Liver (tissue), 8 donors: ENCODE measurements at regions not wholly inside any gene's neighbourhood (a gene's known extent, or its start where the extent isn't known, plus 50 kb on each side); places are given as distances from the start of the nearest gene placed in this dataset.

Experiments
- DNase-seq: peaks from one replicate; pipeline ENCODE4 v3.0.0-alpha.2; 2017; ENCODE audit warnings: low spot score
- H3K27ac ChIP-seq, 2 donors: one replicate each; pipeline ENCODE4 v1.7.0; 2013; ENCODE audit warnings: inconsistent platforms in 2 of 2, low read length in 2 of 2, control low read depth in 1 of 2, low read depth in 1 of 2, mild to moderate bottlenecking in 1 of 2
- H3K27me3 ChIP-seq, 4 donors: one replicate each; pipeline versions ENCODE4 v1.6.1 to v1.7.0; 2013; ENCODE audit warnings: low read length in 3 of 4, inconsistent platforms in 1 of 4, mild to moderate bottlenecking in 1 of 4, moderate library complexity in 1 of 4; ENCODE audit not compliant: control insufficient read depth in 4 of 4, insufficient read depth in 4 of 4
- H3K36me3 ChIP-seq, 4 donors: one replicate each; pipeline versions ENCODE4 v1.6.1 to v1.7.0; 2013; ENCODE audit warnings: low read length in 3 of 4, mild to moderate bottlenecking in 3 of 4, low read depth in 1 of 4, moderate library complexity in 1 of 4; ENCODE audit not compliant: control insufficient read depth in 4 of 4, insufficient read depth in 3 of 4
- H3K4me1 ChIP-seq, 4 donors: one replicate each; pipeline versions ENCODE4 v1.6.1 to v1.7.0; 2013; ENCODE audit warnings: low read length in 3 of 4, mild to moderate bottlenecking in 3 of 4, moderate library complexity in 1 of 4; ENCODE audit not compliant: control insufficient read depth in 4 of 4, insufficient read depth in 4 of 4
- H3K4me3 ChIP-seq, 3 donors: one replicate each; pipeline versions ENCODE4 v1.6.1 to v1.7.0; 2013; ENCODE audit warnings: low read length in 3 of 3, control low read depth in 1 of 3, low read depth in 1 of 3, mild to moderate bottlenecking in 1 of 3
- H3K9ac ChIP-seq, 2 donors: one replicate each; pipeline ENCODE4 v1.7.0; 2013; ENCODE audit warnings: low read length in 2 of 2, mild to moderate bottlenecking in 2 of 2, moderate library complexity in 2 of 2, control low read depth in 1 of 2, low read depth in 1 of 2
- H3K9me3 ChIP-seq, 4 donors: one replicate each; pipeline versions ENCODE4 v1.6.1 to v1.7.0; 2013; ENCODE audit warnings: low read length in 3 of 4; ENCODE audit not compliant: control insufficient read depth in 4 of 4
- ATF3 ChIP-seq: IDR thresholded peaks from 2 replicates; pipeline ENCODE4 v1.6.1; 2016; ENCODE audit warnings: antibody characterized with exemption
- CTCF ChIP-seq: fragments of 150-350 bp; IDR thresholded peaks from 2 replicates; pipeline ENCODE4 v1.5.1; 2017; ENCODE audit warnings: improper control_type of control experiment, low read depth, low read length; ENCODE audit not compliant: missing input control
- EGR1 ChIP-seq, 2 donors: IDR thresholded peaks; 2 replicates each; pipeline ENCODE4 v1.6.1; 2016 to 2018; ENCODE audit warnings: antibody characterized with exemption in 2 of 2, low read depth in 2 of 2
- FOXA1 ChIP-seq: IDR thresholded peaks from 2 replicates; pipeline ENCODE4 v1.6.1; 2016; ENCODE audit warnings: antibody characterized with exemption
- FOXA2 ChIP-seq: IDR thresholded peaks from 2 replicates; pipeline ENCODE4 v1.6.1; 2016; ENCODE audit warnings: antibody characterized with exemption
- GABPA ChIP-seq, 2 donors: IDR thresholded peaks in 1 of 2; conservative IDR thresholded peaks in 1 of 2; 2 replicates each; pipeline ENCODE4 v1.6.1; 2016; ENCODE audit warnings: antibody characterized with exemption in 2 of 2, mild to moderate bottlenecking in 1 of 2, moderate library complexity in 1 of 2
- HNF4A ChIP-seq, 2 donors: conservative IDR thresholded peaks; 2 replicates each; pipeline ENCODE4 v1.6.1; 2016; ENCODE audit warnings: antibody characterized with exemption in 2 of 2, mild to moderate bottlenecking in 2 of 2
- HNF4G ChIP-seq: IDR thresholded peaks from 2 replicates; pipeline ENCODE4 v1.6.1; 2016; ENCODE audit warnings: antibody characterized with exemption
- JUND ChIP-seq, 2 donors: IDR thresholded peaks; 2 replicates each; pipeline ENCODE4 v1.6.1; 2016; ENCODE audit warnings: antibody characterized with exemption in 2 of 2
- MAX ChIP-seq: IDR thresholded peaks from 2 replicates; pipeline ENCODE4 v1.6.1; 2016; ENCODE audit warnings: antibody characterized with exemption
- NR2F2 ChIP-seq: IDR thresholded peaks from 2 replicates; pipeline ENCODE4 v1.6.1; 2016; ENCODE audit warnings: antibody characterized with exemption
- RAD21 ChIP-seq, 2 donors: IDR thresholded peaks; 2 replicates each; pipeline ENCODE4 v1.6.1; 2016; ENCODE audit warnings: antibody characterized with exemption in 2 of 2, mild to moderate bottlenecking in 2 of 2
- REST ChIP-seq: IDR thresholded peaks from 2 replicates; pipeline ENCODE4 v1.6.1; 2016; ENCODE audit warnings: antibody characterized with exemption, mild to moderate bottlenecking
- RXRA ChIP-seq, 2 donors: IDR thresholded peaks; 2 replicates each; pipeline ENCODE4 v1.6.1; 2017 to 2018; ENCODE audit warnings: antibody characterized with exemption in 2 of 2, mild to moderate bottlenecking in 1 of 2
- SP1 ChIP-seq: IDR thresholded peaks from 2 replicates; pipeline ENCODE4 v1.6.1; 2018; ENCODE audit warnings: antibody characterized with exemption, mild to moderate bottlenecking
- TAF1 ChIP-seq: conservative IDR thresholded peaks from 2 replicates; pipeline ENCODE4 v1.6.1; 2016; ENCODE audit warnings: antibody characterized with exemption, mild to moderate bottlenecking
- YY1 ChIP-seq: IDR thresholded peaks from 2 replicates; pipeline ENCODE4 v1.6.1; 2016; ENCODE audit warnings: antibody characterized with exemption, mild to moderate bottlenecking
- ZBTB33 ChIP-seq: IDR thresholded peaks from 2 replicates; pipeline ENCODE4 v1.6.1; 2016; ENCODE audit warnings: antibody characterized with exemption
- WGBS: extraction: QIAGEN DNeasy Blood & Tissue Kit; methylation state at CpG from one replicate; pipeline ENCODE4 v1.1.7; 2013; 5-methylcytosine and 5-hydroxymethylcytosine counted together
- donor health status: healthy.
- donor health status: healthy.
- donor health status: healthy.
- donor health status: healthy.
- donor health status: healthy.

- 32% methylated on average over 3 of the region's 3 CpGs for WGBS
- H3K9ac ChIP-seq = no peak overlapping the region
- peak; percentile 38 for DNase-seq
Observed at GRCh38 chr18:56030060-56030459, 442.1 kb upstream of the TCF4 start.

More at GRCh38 chr18:56030060-56030459, 442.1 kb upstream of the TCF4 start:
- peak overlapping the region; percentile 76 to 78 for H3K27ac ChIP-seq
- H3K4me1 ChIP-seq = peaks cover 5 to 20% (median 16%) of the 10 kb centered on the region in 4 donors
- no peak for TF ChIP-seq GABPA (IDR thresholded peaks at IDR 0.05 in 1 of 2, conservative IDR thresholded peaks at IDR 0.05 in 1 of 2)
- no peak for TF ChIP-seq HNF4G
- peak; percentile 59 for TF ChIP-seq YY1
- peak; percentile 74 for TF ChIP-seq ATF3
- TF ChIP-seq HNF4A (conservative IDR thresholded peaks at IDR 0.05) = peak; percentile 78 to 84
- no peak for TF ChIP-seq CTCF
- TF ChIP-seq RXRA (IDR thresholded peaks at IDR 0.05) = peak; percentile 59 to 76
- TF ChIP-seq RAD21 (IDR thresholded peaks at IDR 0.05) = peak; percentile 34 to 41
- peak; percentile 16 for TF ChIP-seq REST
- TF ChIP-seq MAX = peak; percentile 49
- TF ChIP-seq FOXA1 = no peak
- peak; percentile 72 for TF ChIP-seq ZBTB33
- TF ChIP-seq TAF1 = peak; percentile 33
- peak; percentile 53 for TF ChIP-seq SP1
- peak; percentile 82 to 91 for TF ChIP-seq JUND (IDR thresholded peaks at IDR 0.05)
- TF ChIP-seq FOXA2 = peak; percentile 67
- peak; percentile 50 for TF ChIP-seq NR2F2
- no peak for TF ChIP-seq EGR1 (IDR thresholded peaks at IDR 0.05; ENCODE audit: low read depth in 2 of 2)
- H3K27me3 ChIP-seq = no peaks in the 10 kb centered on the region
- no peak overlapping the region for H3K4me3 ChIP-seq
- H3K36me3 ChIP-seq = no peaks in the 10 kb centered on the region
- H3K9me3 ChIP-seq = no peaks in the 10 kb centered on the region
